WI38 (cell line): ENCODE measurements at regions not wholly inside any gene's neighbourhood (a gene's known extent, or its start where the extent isn't known, plus 50 kb on each side); places are given as distances from the start of the nearest gene placed in this dataset.

Experiments used
- H3K4me3 ChIP-seq: 2 replicates; pipeline ENCODE4 v1.5.1; 2011; ENCODE audit warnings: low read depth, mild to moderate bottlenecking, control low read depth, low read length
- CTCF ChIP-seq: IDR thresholded peaks from 2 replicates; pipeline ENCODE4 v1.5.1; 2012; ENCODE audit warnings: low read depth, mild to moderate bottlenecking, control low read depth, low read length

GRCh38 chr1:88523854-88524528 is 160.1 kb upstream of the PKN2 start:
- no peak for TF ChIP-seq CTCF
- H3K4me3 ChIP-seq = no peak overlapping the region

- H3K4me3 ChIP-seq = no peak overlapping the region
- no peak for TF ChIP-seq CTCF
Observed at GRCh38 chr1:88526456-88526855, 157.6 kb upstream of the PKN2 start.

- no peak for TF ChIP-seq CTCF
- no peak overlapping the region for H3K4me3 ChIP-seq
Observed at GRCh38 chr1:88528792-88529191, 155.3 kb upstream of the PKN2 start.

GRCh38 chr1:88529581-88529980 is 154.5 kb upstream of the PKN2 start:
- H3K4me3 ChIP-seq = no peak overlapping the region
- no peak for TF ChIP-seq CTCF

- no peak for TF ChIP-seq CTCF
- no peak overlapping the region for H3K4me3 ChIP-seq
Observed at GRCh38 chr1:88530246-88530645, 153.8 kb upstream of the PKN2 start.

GRCh38 chr1:88537787-88538186 is 146.3 kb upstream of the PKN2 start:
- no peak for TF ChIP-seq CTCF
- H3K4me3 ChIP-seq = no peak overlapping the region

- H3K4me3 ChIP-seq = no peak overlapping the region
- no peak for TF ChIP-seq CTCF
Observed at GRCh38 chr1:88538222-88538899, 145.7 kb upstream of the PKN2 start.
